ENCODE measurements at regions not wholly inside any gene's neighbourhood (a gene's known extent, or its start where the extent isn't known, plus 50 kb on each side); places are given as distances from the start of the nearest gene placed in this dataset.

DNA sequence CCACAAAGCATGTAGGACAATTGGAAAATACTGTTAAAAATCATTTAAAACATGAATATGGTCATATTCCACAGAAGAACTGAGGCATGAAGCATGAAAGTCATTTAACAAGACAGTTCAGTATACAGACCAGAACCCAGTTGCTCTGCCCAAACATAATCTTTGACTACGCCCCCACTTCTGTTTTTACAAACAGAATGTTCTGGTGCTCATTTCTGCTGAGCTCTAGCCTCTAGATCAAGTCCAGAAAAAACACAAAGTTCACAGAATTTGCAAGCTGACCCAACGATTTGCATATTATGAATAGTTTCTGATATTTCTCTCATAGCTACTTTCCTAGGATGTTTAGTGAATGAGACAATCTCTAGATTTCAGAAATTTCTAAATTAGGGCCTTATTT, 424.9 kb downstream of the PID1 start:
- no peak overlapping the region for H3K4me3 ChIP-seq (ENCODE audit: low read depth, low read length)
- DNase-seq (ENCODE audit: low read depth) = no peak
- TF ChIP-seq, protein P1, sequence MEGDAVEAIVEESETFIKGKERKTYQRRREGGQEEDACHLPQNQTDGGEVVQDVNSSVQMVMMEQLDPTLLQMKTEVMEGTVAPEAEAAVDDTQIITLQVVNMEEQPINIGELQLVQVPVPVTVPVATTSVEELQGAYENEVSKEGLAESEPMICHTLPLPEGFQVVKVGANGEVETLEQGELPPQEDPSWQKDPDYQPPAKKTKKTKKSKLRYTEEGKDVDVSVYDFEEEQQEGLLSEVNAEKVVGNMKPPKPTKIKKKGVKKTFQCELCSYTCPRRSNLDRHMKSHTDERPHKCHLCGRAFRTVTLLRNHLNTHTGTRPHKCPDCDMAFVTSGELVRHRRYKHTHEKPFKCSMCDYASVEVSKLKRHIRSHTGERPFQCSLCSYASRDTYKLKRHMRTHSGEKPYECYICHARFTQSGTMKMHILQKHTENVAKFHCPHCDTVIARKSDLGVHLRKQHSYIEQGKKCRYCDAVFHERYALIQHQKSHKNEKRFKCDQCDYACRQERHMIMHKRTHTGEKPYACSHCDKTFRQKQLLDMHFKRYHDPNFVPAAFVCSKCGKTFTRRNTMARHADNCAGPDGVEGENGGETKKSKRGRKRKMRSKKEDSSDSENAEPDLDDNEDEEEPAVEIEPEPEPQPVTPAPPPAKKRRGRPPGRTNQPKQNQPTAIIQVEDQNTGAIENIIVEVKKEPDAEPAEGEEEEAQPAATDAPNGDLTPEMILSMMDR (IDR thresholded peaks at IDR 0.05; ENCODE audit: insufficient read depth, low read depth, low read length, missing control alignments) = no peak

DNA sequence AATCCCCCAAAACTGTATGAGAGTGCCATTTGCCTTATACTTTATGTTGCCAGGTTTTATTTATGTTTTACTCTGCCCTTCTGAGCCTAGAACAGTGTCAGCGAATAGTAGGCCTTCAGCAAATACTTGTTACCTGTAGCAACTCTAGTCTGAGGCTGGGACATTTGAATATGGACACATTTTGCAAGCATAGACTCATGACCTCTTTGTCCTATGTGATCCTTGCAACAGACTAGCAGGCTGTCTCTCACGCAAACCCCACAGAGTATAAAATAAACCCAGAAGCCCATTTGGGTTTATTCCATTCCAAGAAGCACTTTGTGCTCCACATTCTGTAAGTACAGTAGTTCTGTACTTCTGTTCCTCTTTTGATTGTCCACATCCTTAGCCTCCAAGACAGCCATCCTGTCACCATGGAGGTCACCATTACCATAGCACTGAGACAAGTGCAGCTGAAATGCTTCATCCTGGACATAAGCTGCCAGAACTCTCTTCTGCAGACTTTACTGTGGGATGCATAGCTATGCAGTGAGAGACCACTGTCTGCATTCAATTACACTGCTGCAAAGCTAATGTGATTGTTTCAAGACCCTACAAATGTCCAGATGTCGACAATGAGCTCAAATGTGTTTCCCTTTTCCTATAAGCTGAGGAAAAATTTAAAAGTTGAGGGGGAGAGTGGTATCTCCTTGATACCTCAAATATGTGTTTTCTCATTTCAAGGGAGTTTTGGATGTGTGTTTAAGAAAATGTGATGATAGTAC, 425.7 kb downstream of the PID1 start:
- TF ChIP-seq, protein P1 (IDR thresholded peaks at IDR 0.05; ENCODE audit: insufficient read depth, low read depth, low read length, missing control alignments) = no peak
- DNase-seq (ENCODE audit: low read depth) = no peak

DNA sequence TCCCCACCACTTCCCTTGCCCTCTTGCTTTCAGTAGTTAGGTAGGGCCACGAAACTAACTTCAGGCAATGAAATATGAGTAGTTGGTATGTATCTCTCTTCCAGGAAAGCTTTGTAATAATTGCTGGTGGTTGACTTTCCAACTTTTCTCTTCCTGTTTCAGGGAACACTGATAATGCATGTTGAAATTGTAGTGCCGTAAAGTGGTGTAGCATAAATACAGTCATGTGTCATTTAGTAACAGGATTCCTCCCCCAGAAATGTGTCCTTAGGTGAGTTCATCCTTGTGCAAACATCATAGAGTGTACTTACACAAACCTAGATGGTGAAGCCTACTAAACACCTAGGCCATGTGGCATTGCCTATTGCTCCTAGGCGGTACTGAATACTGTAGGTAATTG, 429.2 kb downstream of the PID1 start:
- no peak overlapping the region for H3K4me3 ChIP-seq (ENCODE audit: low read depth, low read length)
- TF ChIP-seq, protein P1 (IDR thresholded peaks at IDR 0.05; ENCODE audit: insufficient read depth, low read depth, low read length, missing control alignments) = no peak
- no peak for DNase-seq (ENCODE audit: low read depth)

More for the DNA sequence above, 425.7 kb downstream of the PID1 start:
- no peak overlapping the region for H3K4me3 ChIP-seq (ENCODE audit: low read depth, low read length)

DNA sequence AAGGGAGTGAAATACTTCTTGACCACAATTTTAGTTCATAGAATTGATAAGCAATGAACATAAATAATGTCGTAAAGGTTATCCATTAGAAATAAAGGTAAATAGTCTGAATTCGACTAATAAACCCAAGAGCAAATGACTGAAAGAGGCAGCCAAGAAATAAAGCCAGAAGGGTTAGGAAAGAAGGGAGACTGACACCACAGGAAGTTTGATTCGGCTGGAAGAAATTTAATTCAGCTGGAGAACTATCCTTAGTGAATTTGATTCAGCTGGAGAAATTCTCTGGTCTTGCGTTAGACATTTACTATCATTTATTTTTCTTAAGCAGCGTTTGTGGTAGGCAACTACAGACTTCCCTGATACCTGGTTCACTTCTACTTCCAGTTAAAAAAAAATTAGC, 429.6 kb downstream of the PID1 start:
- no peak overlapping the region for H3K4me3 ChIP-seq (ENCODE audit: low read depth, low read length)
- no peak for DNase-seq (ENCODE audit: low read depth)
- TF ChIP-seq, protein P1 (IDR thresholded peaks at IDR 0.05; ENCODE audit: insufficient read depth, low read depth, low read length, missing control alignments) = no peak

DNA sequence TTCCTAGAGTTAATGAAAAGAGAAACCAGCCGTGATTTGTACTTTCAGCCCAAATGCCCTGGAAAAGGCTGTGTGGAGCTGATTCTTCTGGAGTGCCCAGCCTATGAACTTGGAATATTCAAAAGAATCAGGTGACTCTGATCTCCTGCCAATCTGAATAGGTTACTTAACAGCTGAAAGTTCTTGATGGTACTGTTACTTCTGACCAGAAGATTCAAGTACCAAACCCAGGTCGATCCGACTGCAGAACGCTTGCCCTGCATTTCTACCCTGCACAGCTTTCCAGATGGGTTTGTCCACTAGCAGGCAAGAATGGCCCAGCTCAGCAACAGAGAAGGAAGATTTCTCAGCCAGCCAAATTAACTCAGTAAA, 430.4 kb downstream of the PID1 start:
- H3K4me3 ChIP-seq (ENCODE audit: low read depth, low read length) = no peak overlapping the region
- no peak for DNase-seq (ENCODE audit: low read depth)
- TF ChIP-seq, protein P1 (IDR thresholded peaks at IDR 0.05; ENCODE audit: insufficient read depth, low read depth, low read length, missing control alignments) = no peak

DNA sequence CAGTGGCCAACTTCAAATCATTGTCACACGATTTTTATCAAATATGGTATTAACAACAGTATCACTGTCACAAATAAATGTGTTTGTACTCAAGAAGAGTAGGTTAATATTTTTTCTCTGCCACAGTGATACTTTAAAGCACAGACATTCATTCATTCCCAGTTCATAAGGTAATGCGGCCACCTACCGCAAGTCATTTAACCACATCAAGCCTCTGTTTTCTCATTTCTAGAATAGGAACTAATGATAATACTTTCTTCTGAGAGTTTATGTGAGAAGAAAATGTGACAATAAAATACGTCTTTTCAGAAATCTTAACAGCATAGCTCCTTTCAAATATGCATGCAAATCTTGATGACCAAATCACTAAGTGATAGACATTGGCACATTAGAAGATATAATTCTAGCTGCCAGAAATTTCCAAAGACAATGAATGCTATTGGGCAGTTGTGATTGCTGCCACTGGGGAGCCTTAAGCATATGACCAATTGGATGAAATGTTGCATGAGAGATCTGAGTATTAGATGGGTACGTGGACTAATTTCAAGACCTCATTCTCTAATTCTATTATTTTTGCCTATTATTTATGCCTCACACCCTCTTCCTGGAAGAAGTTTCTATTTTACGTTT, 430.9 kb downstream of the PID1 start:
- TF ChIP-seq, protein P1 (IDR thresholded peaks at IDR 0.05; ENCODE audit: insufficient read depth, low read depth, low read length, missing control alignments) = no peak
- DNase-seq (ENCODE audit: low read depth) = no peak
- no peak overlapping the region for H3K4me3 ChIP-seq (ENCODE audit: low read depth, low read length)

Data from GM12865 (cell line).